RWPE1 (cell line): ENCODE measurements at regions not wholly inside any gene's neighbourhood (a gene's known extent, or its start where the extent isn't known, plus 50 kb on each side); places are given as distances from the start of the nearest gene placed in this dataset.

Experiments used
- CTCF ChIA-PET: fragments of 350-600 bp; sonication (Branson Sonifier 250); formaldehyde crosslinking; extraction: SDS; loops from one replicate; lab custom pipeline; 2021; lab: Yijun Ruan, JAX
- POLR2A ChIA-PET: fragments of 400-600 bp; formaldehyde crosslinking; extraction: SDS; loops from one replicate; lab custom pipeline; 2020; ENCODE audit warnings: antibody characterized with exemption; ENCODE audit not compliant: low non-redundant PET; lab: Yijun Ruan, JAX
- DNase-seq: peaks from one replicate; pipeline ENCODE4 v3.0.0; 2012; ENCODE audit warnings: low spot score
- H3K27ac ChIP-seq: fragments of 450-650 bp; 2 replicates; pipeline ENCODE4 v1.5.1; 2017
- CTCF ChIP-seq: fragments of 450-650 bp; conservative IDR thresholded peaks from 2 replicates; pipeline ENCODE4 v1.5.1; 2017; ENCODE audit warnings: low read depth, mild to moderate bottlenecking

- CTCF ChIA-PET: no interaction called here
Measured at GRCh38 chr18:77762642-77763041, 513.0 kb downstream of the GALR1 start.

DNA sequence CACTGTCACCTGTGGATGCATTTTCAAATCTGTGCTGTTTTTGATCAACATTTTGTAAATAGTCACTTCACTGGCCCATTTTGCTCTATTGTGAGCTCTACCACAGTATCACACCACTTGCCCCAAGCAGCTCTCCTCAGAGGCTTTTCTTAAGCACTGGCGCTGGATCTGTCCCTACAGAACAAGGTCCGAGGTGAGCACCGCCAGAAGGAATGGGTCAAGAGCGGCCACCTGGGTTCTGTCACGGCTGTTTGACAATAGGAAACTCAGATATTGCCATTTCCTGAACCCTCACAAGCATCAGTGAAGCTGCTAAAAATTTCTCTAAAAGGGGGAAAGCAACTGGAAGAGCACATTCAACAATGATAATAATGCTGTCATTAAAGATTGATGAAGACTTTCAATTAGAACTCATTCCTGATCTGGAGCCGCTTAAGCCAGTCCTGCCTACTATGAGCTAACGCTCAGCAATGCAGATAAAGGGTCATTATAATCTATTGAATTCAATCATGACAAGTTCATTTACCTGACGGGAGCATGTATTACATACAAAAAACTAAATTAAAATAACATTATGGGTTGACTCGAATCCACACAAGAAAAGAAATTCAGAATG lies 514.0 kb downstream of the GALR1 start:
- no peak overlapping the region for H3K27ac ChIP-seq
- ChIA-PET CTCF (no interaction called here), POLR2A (no interaction called here)
- no peak for TF ChIP-seq CTCF
- no peak for DNase-seq

More at GRCh38 chr18:77762642-77763041, 513.0 kb downstream of the GALR1 start:
- TF ChIP-seq CTCF: no peak
- no peak for DNase-seq
- POLR2A ChIA-PET: no interaction called here
- no peak overlapping the region for H3K27ac ChIP-seq

- no peak overlapping the region for H3K27ac ChIP-seq
- DNase-seq: peak; percentile 7
- CTCF ChIA-PET: no interaction called here
- POLR2A ChIA-PET: no interaction called here
- peak; percentile 54 for TF ChIP-seq CTCF
Measured at GRCh38 chr18:77765468-77765867, 515.8 kb downstream of the GALR1 start.

GRCh38 chr18:77766421-77766820 lies 516.8 kb downstream of the GALR1 start:
- ChIA-PET POLR2A (no interaction called here), CTCF (no interaction called here)
- H3K27ac ChIP-seq: no peak overlapping the region
- no peak for DNase-seq
- TF ChIP-seq CTCF: no peak

DNA sequence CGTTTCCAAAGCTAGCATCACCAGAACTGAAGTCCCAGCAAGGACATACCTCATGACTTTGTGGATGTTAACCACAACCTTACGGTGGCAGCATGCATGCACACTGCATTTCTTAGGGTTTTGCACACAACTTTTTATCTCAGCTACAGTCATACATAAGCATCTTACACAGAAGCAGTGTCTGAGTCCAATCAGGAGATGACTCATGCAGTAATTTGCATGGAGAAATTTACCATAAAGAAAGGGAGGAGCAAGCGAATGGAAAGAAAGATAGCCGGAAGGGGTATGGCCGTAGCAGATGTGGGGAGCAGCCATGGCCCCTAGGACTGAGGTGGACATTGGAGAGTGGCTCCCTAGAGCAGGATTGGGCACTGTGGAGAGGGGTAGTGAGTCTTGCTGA lies 522.5 kb downstream of the GALR1 start:
- TF ChIP-seq CTCF: no peak
- no peak overlapping the region for H3K27ac ChIP-seq
- POLR2A ChIA-PET: no interaction called here
- CTCF ChIA-PET: no interaction called here
- no peak for DNase-seq

DNA sequence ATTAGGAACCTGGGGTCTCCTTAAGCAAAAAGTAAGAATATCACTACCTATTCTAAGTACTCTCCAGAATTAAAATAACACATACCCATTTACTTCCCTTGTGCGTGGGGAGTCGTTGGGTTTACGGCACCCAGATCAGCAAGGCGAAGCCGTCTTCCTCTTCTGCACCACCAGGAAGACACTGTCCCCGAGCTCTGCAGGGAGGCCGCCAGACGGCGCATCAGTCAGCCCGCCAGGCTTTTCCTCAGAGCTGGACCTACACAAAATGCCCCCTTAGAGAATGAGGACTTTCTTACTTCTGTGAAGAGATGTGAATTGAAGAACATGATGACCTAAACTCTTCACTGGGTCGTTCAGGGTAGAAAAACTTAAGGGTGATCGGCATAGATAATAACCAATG lies 526.5 kb downstream of the GALR1 start:
- TF ChIP-seq CTCF: no peak
- ChIA-PET POLR2A (no interaction called here), CTCF (no interaction called here)
- no peak for DNase-seq
- no peak overlapping the region for H3K27ac ChIP-seq
